CD4-positive, CD25-positive, alpha-beta regulatory T cell (primary cell): ENCODE measurements at regions not wholly inside any gene's neighbourhood (a gene's known extent, or its start where the extent isn't known, plus 50 kb on each side); places are given as distances from the start of the nearest gene placed in this dataset.

Experiments used
- ATAC-seq, 2 donors: fragments of 150-1000 bp; cut with Tn5 transposase; one replicate each; pipeline ENCODE4 v1.10.0; 2021; ENCODE audit warnings: low read depth in 2 of 2, moderate number of reproducible peaks in 2 of 2, moderate library complexity in 1 of 2
- DNase-seq, 3 donors: peaks; one replicate each; pipeline versions ENCODE4 v3.0.0 to v3.0.0-alpha.2; 2012 to 2022; ENCODE audit warnings: mixed read lengths in 1 of 3
- H3K27ac ChIP-seq: one replicate; pipeline ENCODE4 v1.7.0; 2013; ENCODE audit warnings: mild to moderate bottlenecking, low read length; ENCODE audit not compliant: insufficient read depth, poor library complexity, severe bottlenecking
- H3K27me3 ChIP-seq: one replicate; pipeline ENCODE4 v1.7.0; 2013; ENCODE audit warnings: low read length; ENCODE audit not compliant: control insufficient read depth, insufficient read depth
- H3K36me3 ChIP-seq: one replicate; pipeline ENCODE4 v1.7.0; 2013; ENCODE audit warnings: mild to moderate bottlenecking, low read length, moderate library complexity; ENCODE audit not compliant: control insufficient read depth, insufficient read depth
- H3K4me1 ChIP-seq: 2 replicates; pipeline ENCODE4 v1.7.0; 2013; ENCODE audit warnings: mild to moderate bottlenecking, low read length; ENCODE audit not compliant: insufficient read depth, control insufficient read depth, poor library complexity, severe bottlenecking
- H3K4me3 ChIP-seq: one replicate; pipeline ENCODE4 v1.7.0; 2013; ENCODE audit warnings: low read depth, mild to moderate bottlenecking, low read length, moderate library complexity
- H3K9me3 ChIP-seq, 2 experiments: 1 replicate in 1 of 2; 2 replicates in 1 of 2; pipeline ENCODE4 v1.7.0; 2013; ENCODE audit warnings: low read length in 2 of 2, mild to moderate bottlenecking in 1 of 2, moderate library complexity in 1 of 2; ENCODE audit not compliant: control insufficient read depth in 2 of 2
- H3K27ac Mint-ChIP-seq, 3 donors: one replicate each; pipeline ENCODE4 v1.8.0; 2020 to 2022; ENCODE audit warnings: mild to moderate bottlenecking in 3 of 3, mixed read lengths in 3 of 3, moderate library complexity in 2 of 3
- H3K27me3 Mint-ChIP-seq: one replicate; pipeline ENCODE4 v1.8.0; 2022; ENCODE audit warnings: mild to moderate bottlenecking, mixed read lengths
- H3K36me3 Mint-ChIP-seq: one replicate; pipeline ENCODE4 v1.8.0; 2020; ENCODE audit warnings: mixed read lengths
- H3K4me1 Mint-ChIP-seq, 4 donors: one replicate each; pipeline ENCODE4 v1.8.0; 2020 to 2022; ENCODE audit warnings: mixed read lengths in 4 of 4, mild to moderate bottlenecking in 1 of 4
- H3K4me3 Mint-ChIP-seq, 4 donors: one replicate each; pipeline ENCODE4 v1.8.0; 2020 to 2022; ENCODE audit warnings: mild to moderate bottlenecking in 4 of 4, mixed read lengths in 4 of 4, moderate library complexity in 3 of 4
- H3K9me3 Mint-ChIP-seq, 7 donors: one replicate each; pipeline ENCODE4 v1.8.0; 2020 to 2022; ENCODE audit warnings: mixed read lengths in 7 of 7, mild to moderate bottlenecking in 3 of 7, moderate library complexity in 2 of 7

GRCh38 chr12:25744313-25744712 lies 191.2 kb upstream of the LMNTD1 start:
- Mint-ChIP-seq H3K9me3 (peaks cover 0 to 2% (median 0%) of the 10 kb centered on the region in 7 donors), H3K4me1 (no peaks in the 10 kb centered on the region), H3K4me3 (no peak overlapping the region), H3K27ac (no peak overlapping the region), H3K36me3 (no peaks in the 10 kb centered on the region), H3K27me3 (peaks cover 5% of the 10 kb centered on the region)
- Histone ChIP-seq H3K9me3 (no peaks in the 10 kb centered on the region), H3K4me1 (no peaks in the 10 kb centered on the region), H3K36me3 (no peaks in the 10 kb centered on the region), H3K4me3 (no peak overlapping the region), H3K27me3 (no peaks in the 10 kb centered on the region), H3K27ac (no peak overlapping the region)
- DNase-seq (no peak), ATAC-seq (no peak)

- Mint-ChIP-seq H3K9me3 (peaks cover 0 to 3% (median 0%) of the 10 kb centered on the region in 7 donors), H3K27ac (no peak overlapping the region), H3K36me3 (no peaks in the 10 kb centered on the region), H3K27me3 (peaks cover 8% of the 10 kb centered on the region), H3K4me1 (no peaks in the 10 kb centered on the region), H3K4me3 (no peak overlapping the region)
- no peak overlapping the region for H3K27ac ChIP-seq
- no peak overlapping the region for H3K4me3 ChIP-seq
- H3K36me3 ChIP-seq = no peaks in the 10 kb centered on the region
- DNase-seq = no peak
- H3K9me3 ChIP-seq = no peaks in the 10 kb centered on the region
- H3K4me1 ChIP-seq = no peaks in the 10 kb centered on the region
- no peaks in the 10 kb centered on the region for H3K27me3 ChIP-seq
- no peak for ATAC-seq
Measured at GRCh38 chr12:25745281-25745680, 192.2 kb upstream of the LMNTD1 start.

DNA sequence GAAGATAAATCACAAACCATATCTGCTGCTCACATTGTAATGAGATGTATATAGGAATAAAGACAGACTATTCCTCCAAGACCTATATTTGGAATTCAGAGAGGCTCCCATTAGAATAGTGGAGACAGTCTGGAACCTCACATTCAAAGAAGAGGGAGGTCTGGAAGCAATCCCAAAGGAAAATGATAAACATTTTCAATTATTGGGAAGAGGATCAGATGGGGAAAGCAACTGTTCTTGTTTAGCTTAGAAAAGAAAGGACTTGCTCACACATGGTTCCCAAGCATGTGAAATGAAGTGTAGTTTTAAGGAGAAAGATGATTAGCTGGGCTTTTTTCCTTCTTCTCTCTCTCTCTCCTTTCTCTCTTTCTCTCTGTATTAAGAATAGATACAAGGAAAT lies 193.0 kb upstream of the LMNTD1 start:
- Histone ChIP-seq H3K36me3 (no peaks in the 10 kb centered on the region), H3K27ac (no peak overlapping the region), H3K4me3 (no peak overlapping the region), H3K27me3 (no peaks in the 10 kb centered on the region), H3K4me1 (no peaks in the 10 kb centered on the region), H3K9me3 (no peaks in the 10 kb centered on the region)
- no peak overlapping the region for H3K27ac Mint-ChIP-seq
- H3K4me3 Mint-ChIP-seq = no peak overlapping the region
- H3K27me3 Mint-ChIP-seq = peaks cover 8% of the 10 kb centered on the region
- no peaks in the 10 kb centered on the region for H3K36me3 Mint-ChIP-seq
- DNase-seq (no peak), ATAC-seq (no peak)
- no peaks in the 10 kb centered on the region for H3K4me1 Mint-ChIP-seq
- H3K9me3 Mint-ChIP-seq = peaks cover 0 to 3% (median 0%) of the 10 kb centered on the region in 7 donors

- H3K4me1 ChIP-seq = no peaks in the 10 kb centered on the region
- H3K4me3 ChIP-seq = no peak overlapping the region
- peaks cover 8% of the 10 kb centered on the region for H3K27me3 Mint-ChIP-seq
- no peaks in the 10 kb centered on the region for H3K36me3 ChIP-seq
- no peaks in the 10 kb centered on the region for H3K4me1 Mint-ChIP-seq
- H3K27me3 ChIP-seq = no peaks in the 10 kb centered on the region
- peaks cover 0 to 5% (median 0%) of the 10 kb centered on the region in 7 donors for H3K9me3 Mint-ChIP-seq
- ATAC-seq = no peak
- no peaks in the 10 kb centered on the region for H3K9me3 ChIP-seq
- peak overlapping the region in 1 of 3 donors; percentile 6 for H3K27ac Mint-ChIP-seq
- no peak overlapping the region for H3K27ac ChIP-seq
- H3K36me3 Mint-ChIP-seq = no peaks in the 10 kb centered on the region
- no peak overlapping the region for H3K4me3 Mint-ChIP-seq
- DNase-seq = no peak
Measured at GRCh38 chr12:25752710-25753309, 199.7 kb upstream of the LMNTD1 start.

DNA sequence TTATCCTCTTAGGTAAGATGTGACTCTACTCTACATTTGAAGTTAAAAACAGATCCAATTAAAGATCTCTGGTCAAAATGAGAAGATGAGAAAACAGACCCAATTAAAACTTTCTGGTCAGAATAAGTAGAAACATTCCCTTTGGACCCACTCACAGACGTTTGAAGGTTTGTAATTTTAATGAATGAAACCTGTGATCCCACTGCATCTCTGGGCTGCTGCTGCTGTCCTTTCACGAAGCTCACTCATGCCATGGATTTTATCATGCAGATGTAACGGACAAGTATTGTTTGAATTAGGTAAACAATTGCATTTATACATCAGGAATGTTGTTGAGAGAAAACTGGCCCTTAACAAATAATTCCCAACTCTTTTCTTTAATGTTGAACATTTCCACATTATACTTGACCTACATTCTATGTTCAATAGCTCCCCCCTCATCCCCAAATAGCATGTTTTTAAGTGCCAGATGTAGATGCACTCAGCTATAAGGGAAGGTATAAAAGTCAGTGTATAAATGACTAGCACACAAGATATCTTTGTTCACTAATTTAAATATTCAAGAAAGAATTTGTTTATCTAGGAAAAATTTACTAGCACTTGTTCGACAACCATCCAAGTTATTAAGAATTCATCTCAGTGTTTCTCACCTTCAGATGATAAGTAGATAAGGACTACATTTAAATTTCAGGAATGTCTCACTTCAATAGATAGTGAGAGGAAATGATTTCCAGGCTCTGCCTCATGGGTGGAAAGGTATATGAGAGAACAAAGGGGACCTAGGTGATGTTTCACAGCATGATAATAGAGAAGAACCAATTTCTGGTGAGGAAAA lies 202.3 kb upstream of the LMNTD1 start:
- Histone ChIP-seq H3K27me3 (no peaks in the 10 kb centered on the region), H3K9me3 (no peaks in the 10 kb centered on the region), H3K4me1 (no peaks in the 10 kb centered on the region), H3K27ac (no peak overlapping the region), H3K4me3 (no peak overlapping the region), H3K36me3 (no peaks in the 10 kb centered on the region)
- Mint-ChIP-seq H3K4me3 (no peak overlapping the region), H3K9me3 (peaks cover 0 to 5% (median 0%) of the 10 kb centered on the region in 7 donors), H3K27me3 (no peaks in the 10 kb centered on the region), H3K4me1 (no peaks in the 10 kb centered on the region), H3K36me3 (no peaks in the 10 kb centered on the region), H3K27ac (no peak overlapping the region)
- DNase-seq (no peak), ATAC-seq (no peak)

GRCh38 chr12:25755971-25756260 lies 202.6 kb upstream of the RASSF8 start:
- Mint-ChIP-seq H3K4me3 (no peak overlapping the region), H3K9me3 (peaks cover 0 to 5% (median 0%) of the 10 kb centered on the region in 7 donors), H3K4me1 (no peaks in the 10 kb centered on the region), H3K36me3 (no peaks in the 10 kb centered on the region), H3K27ac (no peak overlapping the region), H3K27me3 (no peaks in the 10 kb centered on the region)
- no peak for ATAC-seq
- no peak overlapping the region for H3K27ac ChIP-seq
- DNase-seq = no peak
- H3K9me3 ChIP-seq = no peaks in the 10 kb centered on the region
- H3K27me3 ChIP-seq = no peaks in the 10 kb centered on the region
- no peak overlapping the region for H3K4me3 ChIP-seq
- no peaks in the 10 kb centered on the region for H3K36me3 ChIP-seq
- no peaks in the 10 kb centered on the region for H3K4me1 ChIP-seq

DNA sequence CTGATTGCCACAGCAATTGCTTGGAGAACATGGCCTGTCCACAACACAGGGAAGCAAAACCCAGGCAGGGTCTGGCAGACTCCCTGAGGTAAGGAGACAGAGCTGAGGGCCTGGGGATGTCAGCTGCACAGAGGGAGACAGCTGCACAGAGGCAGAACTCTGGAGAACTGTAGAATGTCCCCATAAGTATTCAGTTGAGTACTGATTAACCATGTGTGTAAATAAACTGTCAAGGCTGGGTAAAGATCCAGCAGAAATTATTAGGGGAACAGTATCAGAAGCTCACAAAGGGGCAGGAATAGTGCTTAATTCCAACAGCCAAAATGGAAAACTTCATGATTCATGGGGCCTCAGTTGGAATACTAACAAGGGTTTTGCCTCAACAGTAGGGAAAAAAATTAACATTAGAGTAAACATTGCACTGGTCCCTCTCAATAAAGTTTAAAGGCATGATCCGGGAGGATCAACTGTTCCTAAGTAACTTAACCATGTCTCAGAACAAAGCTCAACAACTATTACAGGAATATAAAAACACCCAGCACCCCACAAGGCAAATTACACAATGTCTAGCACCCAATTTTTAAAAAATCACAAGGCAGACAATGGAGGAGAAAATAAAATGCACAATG lies 201.3 kb upstream of the RASSF8 start:
- ATAC-seq (no peak), DNase-seq (no peak)
- Histone ChIP-seq H3K36me3 (no peaks in the 10 kb centered on the region), H3K4me1 (no peaks in the 10 kb centered on the region), H3K9me3 (no peaks in the 10 kb centered on the region), H3K27me3 (no peaks in the 10 kb centered on the region), H3K4me3 (no peak overlapping the region), H3K27ac (no peak overlapping the region)
- Mint-ChIP-seq H3K4me3 (no peak overlapping the region), H3K9me3 (peaks cover 0 to 5% (median 0%) of the 10 kb centered on the region in 7 donors), H3K27ac (no peak overlapping the region), H3K27me3 (no peaks in the 10 kb centered on the region), H3K4me1 (no peaks in the 10 kb centered on the region), H3K36me3 (no peaks in the 10 kb centered on the region)
